ENCODE measurements at regions not wholly inside any gene's neighbourhood (a gene's known extent, or its start where the extent isn't known, plus 50 kb on each side); places are given as distances from the start of the nearest gene placed in this dataset.

DNA sequence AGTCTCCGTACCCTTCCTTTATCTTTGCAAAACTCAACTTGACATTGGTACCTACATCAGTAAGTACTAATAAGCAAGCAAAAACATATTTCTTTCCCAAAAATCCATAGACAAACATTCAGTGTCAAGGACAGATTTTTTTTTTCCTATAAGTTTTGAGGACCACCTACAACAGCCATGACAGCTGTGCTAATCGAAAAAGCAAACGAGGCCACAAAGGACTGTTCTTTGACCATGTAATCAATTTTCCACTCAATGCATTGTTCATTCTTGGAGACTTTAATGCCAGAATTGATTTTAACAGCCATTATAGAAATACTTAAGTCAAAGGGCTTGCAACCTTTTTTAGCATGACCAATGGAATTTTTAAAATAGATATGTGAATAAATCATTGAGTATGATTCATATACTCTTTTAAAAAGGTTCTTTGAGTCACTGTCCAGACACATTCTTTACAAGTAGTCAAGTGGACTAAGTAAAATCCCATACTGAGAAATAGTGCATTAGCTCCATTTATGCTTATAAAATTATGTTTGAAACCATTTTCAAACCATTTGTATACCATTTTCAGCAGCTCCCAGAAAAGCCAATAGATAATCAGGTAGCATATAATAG, 323.9 kb downstream of the MZT1 start:
- Histone ChIP-seq H3K27ac (ENCODE audit: insufficient read depth, low read length, poor library complexity, severe bottlenecking) (no peak overlapping the region), H3K36me3 (ENCODE audit: control insufficient read depth, insufficient read depth, low read length) (no peaks in the 10 kb centered on the region), H3K9me3 (ENCODE audit: control insufficient read depth in 2 of 2, low read length in 2 of 2) (no peaks in the 10 kb centered on the region), H3K4me1 (ENCODE audit: control insufficient read depth, insufficient read depth, low read length, poor library complexity, severe bottlenecking) (no peaks in the 10 kb centered on the region), H3K27me3 (ENCODE audit: control insufficient read depth, insufficient read depth, low read length) (no peaks in the 10 kb centered on the region), H3K4me3 (ENCODE audit: low read depth, low read length) (no peak overlapping the region)
- H3K9me3 Mint-ChIP-seq, result peaks cover 0 to 8% (median 4%) of the 10 kb centered on the region in 7 donors
- no peak overlapping the region for H3K4me3 Mint-ChIP-seq
- ATAC-seq (ENCODE audit: low read depth in 2 of 2) (no peak), DNase-seq (no peak)
- H3K4me1 Mint-ChIP-seq, result no peaks in the 10 kb centered on the region
- H3K36me3 Mint-ChIP-seq, result no peaks in the 10 kb centered on the region
- H3K27me3 Mint-ChIP-seq, result no peaks in the 10 kb centered on the region
- H3K27ac Mint-ChIP-seq, result no peak overlapping the region

- H3K9me3 ChIP-seq (ENCODE audit: control insufficient read depth in 2 of 2, low read length in 2 of 2), result no peaks in the 10 kb centered on the region
- Mint-ChIP-seq H3K27me3 (no peaks in the 10 kb centered on the region), H3K27ac (no peak overlapping the region), H3K9me3 (peaks cover 0 to 6% (median 4%) of the 10 kb centered on the region in 7 donors), H3K4me3 (no peak overlapping the region), H3K36me3 (no peaks in the 10 kb centered on the region), H3K4me1 (no peaks in the 10 kb centered on the region)
- H3K27ac ChIP-seq (ENCODE audit: insufficient read depth, low read length, poor library complexity, severe bottlenecking), result no peak overlapping the region
- H3K4me1 ChIP-seq (ENCODE audit: control insufficient read depth, insufficient read depth, low read length, poor library complexity, severe bottlenecking), result no peaks in the 10 kb centered on the region
- DNase-seq (no peak), ATAC-seq (ENCODE audit: low read depth in 2 of 2) (no peak)
- no peaks in the 10 kb centered on the region for H3K36me3 ChIP-seq (ENCODE audit: control insufficient read depth, insufficient read depth, low read length)
- no peak overlapping the region for H3K4me3 ChIP-seq (ENCODE audit: low read depth, low read length)
- H3K27me3 ChIP-seq (ENCODE audit: control insufficient read depth, insufficient read depth, low read length), result no peaks in the 10 kb centered on the region
Measured at GRCh38 chr13:72400856-72401255, 326.6 kb downstream of the MZT1 start.

DNA sequence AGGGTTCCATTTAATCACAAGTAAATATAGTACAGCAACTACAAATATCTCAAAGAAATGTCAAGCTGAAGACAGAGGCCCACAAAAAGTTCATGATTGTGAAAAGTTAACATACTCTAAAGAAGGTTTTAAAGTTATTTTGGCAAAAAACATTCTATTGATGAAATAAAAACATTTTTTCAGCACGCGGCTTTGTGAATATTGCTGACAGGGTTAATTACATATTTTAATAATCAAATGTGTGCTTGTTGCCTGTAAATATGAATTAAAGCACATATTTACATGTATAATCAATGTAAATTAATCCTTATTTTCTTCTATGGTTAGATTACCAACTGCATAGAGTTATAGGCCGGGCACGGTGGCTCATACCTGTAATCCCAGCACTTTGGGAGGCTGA, 328.1 kb downstream of the MZT1 start:
- DNase-seq (no peak), ATAC-seq (ENCODE audit: low read depth in 2 of 2) (no peak)
- H3K4me3 ChIP-seq (ENCODE audit: low read depth, low read length), result no peak overlapping the region
- no peak overlapping the region for H3K27ac ChIP-seq (ENCODE audit: insufficient read depth, low read length, poor library complexity, severe bottlenecking)
- no peaks in the 10 kb centered on the region for H3K36me3 ChIP-seq (ENCODE audit: control insufficient read depth, insufficient read depth, low read length)
- H3K4me1 ChIP-seq (ENCODE audit: control insufficient read depth, insufficient read depth, low read length, poor library complexity, severe bottlenecking), result no peaks in the 10 kb centered on the region
- no peaks in the 10 kb centered on the region for H3K27me3 ChIP-seq (ENCODE audit: control insufficient read depth, insufficient read depth, low read length)
- peaks cover 0 to 5% (median 3%) of the 10 kb centered on the region in 7 donors for H3K9me3 Mint-ChIP-seq
- H3K4me1 Mint-ChIP-seq, result no peaks in the 10 kb centered on the region
- no peaks in the 10 kb centered on the region for H3K36me3 Mint-ChIP-seq
- H3K27ac Mint-ChIP-seq, result no peak overlapping the region
- H3K27me3 Mint-ChIP-seq, result no peaks in the 10 kb centered on the region
- H3K4me3 Mint-ChIP-seq, result no peak overlapping the region
- H3K9me3 ChIP-seq (ENCODE audit: control insufficient read depth in 2 of 2, low read length in 2 of 2), result no peaks in the 10 kb centered on the region

GRCh38 chr13:72397265-72397664, 330.2 kb downstream of the MZT1 start:
- Histone ChIP-seq H3K36me3 (ENCODE audit: control insufficient read depth, insufficient read depth, low read length) (no peaks in the 10 kb centered on the region), H3K4me1 (ENCODE audit: control insufficient read depth, insufficient read depth, low read length, poor library complexity, severe bottlenecking) (no peaks in the 10 kb centered on the region), H3K27me3 (ENCODE audit: control insufficient read depth, insufficient read depth, low read length) (no peaks in the 10 kb centered on the region), H3K4me3 (ENCODE audit: low read depth, low read length) (no peak overlapping the region), H3K27ac (ENCODE audit: insufficient read depth, low read length, poor library complexity, severe bottlenecking) (no peak overlapping the region), H3K9me3 (ENCODE audit: control insufficient read depth in 2 of 2, low read length in 2 of 2) (no peaks in the 10 kb centered on the region)
- ATAC-seq (ENCODE audit: low read depth in 2 of 2), result no peak
- peaks cover 0 to 9% (median 1%) of the 10 kb centered on the region in 7 donors for H3K9me3 Mint-ChIP-seq
- no peak for DNase-seq
- no peaks in the 10 kb centered on the region for H3K36me3 Mint-ChIP-seq
- no peaks in the 10 kb centered on the region for H3K27me3 Mint-ChIP-seq
- no peak overlapping the region for H3K27ac Mint-ChIP-seq
- no peaks in the 10 kb centered on the region for H3K4me1 Mint-ChIP-seq
- no peak overlapping the region for H3K4me3 Mint-ChIP-seq

DNA sequence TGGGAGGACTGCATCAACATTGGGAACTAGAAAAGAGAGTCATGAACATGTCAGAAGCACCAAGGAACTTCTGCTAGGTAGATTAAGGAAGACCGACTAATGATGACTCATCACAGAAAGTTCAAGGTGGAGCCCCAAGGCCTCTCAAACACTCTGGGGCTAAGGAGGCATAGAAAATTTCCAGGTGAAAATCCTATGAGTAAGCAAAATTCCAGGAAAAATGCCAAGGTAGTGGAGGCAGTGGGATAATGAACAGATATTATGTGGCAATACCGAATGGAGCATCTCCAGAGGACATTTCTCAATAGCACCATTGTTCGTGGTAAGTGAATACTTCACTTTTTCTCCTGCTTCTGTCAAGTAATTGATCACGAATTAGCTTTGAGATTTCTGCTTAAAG, 336.5 kb downstream of the MZT1 start:
- H3K9me3 ChIP-seq (ENCODE audit: control insufficient read depth in 2 of 2, low read length in 2 of 2), result no peaks in the 10 kb centered on the region

DNA sequence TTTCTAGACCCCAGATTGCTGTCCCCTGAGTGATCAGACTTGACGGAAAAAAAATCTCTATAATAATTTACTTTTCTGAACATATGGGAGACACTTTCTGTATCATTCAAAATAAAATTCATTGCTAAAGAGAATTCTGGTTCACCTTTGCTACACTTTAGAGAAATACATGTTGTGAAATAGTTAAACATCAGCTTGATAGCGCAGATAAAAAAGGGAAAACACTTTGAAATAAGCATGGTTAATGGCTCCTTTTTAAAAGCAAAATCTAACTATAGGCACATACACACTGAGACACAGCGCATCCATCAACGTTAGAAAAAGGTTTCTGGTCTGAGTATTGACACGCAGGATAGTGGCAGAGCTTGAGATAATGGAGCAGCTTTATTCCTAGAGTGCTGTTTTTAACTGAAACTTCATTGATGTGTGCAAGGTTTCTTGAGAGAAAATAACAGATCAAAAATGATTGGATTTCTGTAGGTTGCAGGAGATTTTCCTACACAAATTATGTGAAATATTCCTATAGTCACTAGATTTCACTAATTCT, 341.2 kb downstream of the MZT1 start:
- Histone ChIP-seq H3K27me3 (ENCODE audit: control insufficient read depth, insufficient read depth, low read length) (no peaks in the 10 kb centered on the region), H3K4me1 (ENCODE audit: control insufficient read depth, insufficient read depth, low read length, poor library complexity, severe bottlenecking) (no peaks in the 10 kb centered on the region), H3K27ac (ENCODE audit: insufficient read depth, low read length, poor library complexity, severe bottlenecking) (no peak overlapping the region), H3K4me3 (ENCODE audit: low read depth, low read length) (no peak overlapping the region), H3K36me3 (ENCODE audit: control insufficient read depth, insufficient read depth, low read length) (no peaks in the 10 kb centered on the region), H3K9me3 (ENCODE audit: control insufficient read depth in 2 of 2, low read length in 2 of 2) (no peaks in the 10 kb centered on the region)
- Mint-ChIP-seq H3K4me3 (no peak overlapping the region), H3K36me3 (no peaks in the 10 kb centered on the region), H3K27ac (no peak overlapping the region), H3K27me3 (no peaks in the 10 kb centered on the region), H3K4me1 (no peaks in the 10 kb centered on the region), H3K9me3 (peaks cover 0 to 6% (median 0%) of the 10 kb centered on the region in 7 donors)
- ATAC-seq (ENCODE audit: low read depth in 2 of 2) (no peak), DNase-seq (no peak)

More for the DNA sequence above, 336.5 kb downstream of the MZT1 start:
- DNase-seq (no peak), ATAC-seq (ENCODE audit: low read depth in 2 of 2) (no peak)
- H3K27me3 Mint-ChIP-seq, result no peaks in the 10 kb centered on the region
- H3K4me1 ChIP-seq (ENCODE audit: control insufficient read depth, insufficient read depth, low read length, poor library complexity, severe bottlenecking), result no peaks in the 10 kb centered on the region
- no peaks in the 10 kb centered on the region for H3K4me1 Mint-ChIP-seq
- H3K27ac ChIP-seq (ENCODE audit: insufficient read depth, low read length, poor library complexity, severe bottlenecking), result no peak overlapping the region
- no peaks in the 10 kb centered on the region for H3K27me3 ChIP-seq (ENCODE audit: control insufficient read depth, insufficient read depth, low read length)
- no peak overlapping the region for H3K4me3 ChIP-seq (ENCODE audit: low read depth, low read length)
- H3K4me3 Mint-ChIP-seq, result no peak overlapping the region
- no peaks in the 10 kb centered on the region for H3K36me3 Mint-ChIP-seq
- H3K27ac Mint-ChIP-seq, result no peak overlapping the region
- H3K9me3 Mint-ChIP-seq, result peaks cover 0 to 8% (median 0%) of the 10 kb centered on the region in 7 donors
- no peaks in the 10 kb centered on the region for H3K36me3 ChIP-seq (ENCODE audit: control insufficient read depth, insufficient read depth, low read length)

GRCh38 chr13:72384879-72385278, 342.6 kb downstream of the MZT1 start:
- no peak for ATAC-seq (ENCODE audit: low read depth in 2 of 2)
- H3K36me3 ChIP-seq (ENCODE audit: control insufficient read depth, insufficient read depth, low read length), result no peaks in the 10 kb centered on the region
- H3K27ac Mint-ChIP-seq, result no peak overlapping the region
- no peak overlapping the region for H3K4me3 Mint-ChIP-seq
- peaks cover 0 to 6% (median 0%) of the 10 kb centered on the region in 7 donors for H3K9me3 Mint-ChIP-seq
- no peaks in the 10 kb centered on the region for H3K9me3 ChIP-seq (ENCODE audit: control insufficient read depth in 2 of 2, low read length in 2 of 2)
- no peaks in the 10 kb centered on the region for H3K27me3 Mint-ChIP-seq
- DNase-seq, result no peak
- no peak overlapping the region for H3K27ac ChIP-seq (ENCODE audit: insufficient read depth, low read length, poor library complexity, severe bottlenecking)
- H3K4me3 ChIP-seq (ENCODE audit: low read depth, low read length), result no peak overlapping the region
- H3K4me1 ChIP-seq (ENCODE audit: control insufficient read depth, insufficient read depth, low read length, poor library complexity, severe bottlenecking), result no peaks in the 10 kb centered on the region
- no peaks in the 10 kb centered on the region for H3K36me3 Mint-ChIP-seq
- no peaks in the 10 kb centered on the region for H3K4me1 Mint-ChIP-seq
- H3K27me3 ChIP-seq (ENCODE audit: control insufficient read depth, insufficient read depth, low read length), result no peaks in the 10 kb centered on the region

DNA sequence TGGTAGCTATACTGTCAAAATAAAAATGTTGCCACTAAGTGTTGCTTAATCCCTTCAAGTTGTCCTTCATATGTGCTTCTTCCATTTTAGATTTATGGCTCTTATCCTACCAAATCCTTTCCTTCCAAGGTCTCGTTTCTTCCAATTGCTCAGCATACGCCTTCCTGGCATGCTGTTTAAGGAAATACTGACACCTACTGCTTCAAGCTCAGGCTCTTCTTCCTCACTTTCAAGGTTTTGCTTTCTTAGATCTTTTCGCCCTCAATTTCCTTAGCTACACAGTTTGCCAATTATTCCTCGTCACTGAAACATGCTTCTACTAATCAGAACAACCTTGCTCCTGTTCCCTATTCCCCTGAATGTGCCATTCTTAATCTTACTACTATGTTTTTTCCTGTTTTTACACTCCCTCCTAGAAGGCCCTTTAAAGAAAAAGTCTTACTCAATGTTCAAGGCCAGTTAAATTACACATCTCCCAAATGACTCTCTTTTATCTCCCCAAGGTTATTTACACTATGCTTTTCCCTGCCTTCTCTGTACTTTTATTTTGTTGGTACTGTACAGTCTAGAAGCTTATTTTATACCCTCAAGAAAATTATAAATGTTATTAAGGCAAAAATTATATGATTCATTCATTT, 343.1 kb downstream of the MZT1 start:
- Histone ChIP-seq H3K27ac (ENCODE audit: insufficient read depth, low read length, poor library complexity, severe bottlenecking) (no peak overlapping the region), H3K9me3 (ENCODE audit: control insufficient read depth in 2 of 2, low read length in 2 of 2) (no peaks in the 10 kb centered on the region), H3K27me3 (ENCODE audit: control insufficient read depth, insufficient read depth, low read length) (no peaks in the 10 kb centered on the region), H3K4me3 (ENCODE audit: low read depth, low read length) (no peak overlapping the region), H3K4me1 (ENCODE audit: control insufficient read depth, insufficient read depth, low read length, poor library complexity, severe bottlenecking) (no peaks in the 10 kb centered on the region), H3K36me3 (ENCODE audit: control insufficient read depth, insufficient read depth, low read length) (no peaks in the 10 kb centered on the region)
- Mint-ChIP-seq H3K27me3 (no peaks in the 10 kb centered on the region), H3K4me1 (no peaks in the 10 kb centered on the region), H3K9me3 (peaks cover 0 to 6% (median 0%) of the 10 kb centered on the region in 7 donors), H3K27ac (no peak overlapping the region), H3K36me3 (no peaks in the 10 kb centered on the region), H3K4me3 (no peak overlapping the region)
- DNase-seq (no peak), ATAC-seq (ENCODE audit: low read depth in 2 of 2) (no peak)
